CD4-positive, alpha-beta T cell (primary cell): ENCODE measurements at regions not wholly inside any gene's neighbourhood (a gene's known extent, or its start where the extent isn't known, plus 50 kb on each side); places are given as distances from the start of the nearest gene placed in this dataset.

Experiments
- ATAC-seq: fragments of 200-7000 bp; cut with Tn5 transposase; one replicate; pipeline ENCODE4 v1.10.0; 2022; ENCODE audit warnings: mild to moderate bottlenecking; ENCODE audit not compliant: poor library complexity
- CTCF ChIA-PET: fragments of 350-600 bp; sonication (Branson Sonifier 250); formaldehyde crosslinking; loops from one replicate; lab custom pipeline; 2021; ENCODE audit warnings: antibody characterized with exemption, inconsistent platforms; lab: Charles Lee
- POLR2A ChIA-PET: fragments of 350-600 bp; sonication (Branson Sonifier 250); formaldehyde crosslinking; loops from one replicate; lab custom pipeline; 2021; ENCODE audit warnings: antibody characterized with exemption, inconsistent platforms; lab: Charles Lee
- DNase-seq, 14 experiments: peaks; one replicate each; pipeline ENCODE4 v3.0.0-alpha.2; 2013 to 2020; ENCODE audit warnings: mixed read lengths in 2 of 14
- H3K27ac ChIP-seq, 2 donors: one replicate each; pipeline versions ENCODE4 v1.5.1 to v1.7.0; 2013; ENCODE audit warnings: low read length in 2 of 2, low read depth in 1 of 2, mild to moderate bottlenecking in 1 of 2
- H3K27me3 ChIP-seq, 2 experiments: 1 replicate in 1 of 2; 2 replicates in 1 of 2; pipeline versions ENCODE4 v1.6.1 to v1.7.0; 2013; ENCODE audit warnings: low read length in 2 of 2, control low read depth in 1 of 2, mild to moderate bottlenecking in 1 of 2, moderate library complexity in 1 of 2; ENCODE audit not compliant: insufficient read depth in 2 of 2, control insufficient read depth in 1 of 2
- H3K36me3 ChIP-seq: one replicate; pipeline ENCODE4 v1.6.1; 2013; ENCODE audit warnings: low read length, control low read depth; ENCODE audit not compliant: insufficient read depth
- H3K4me1 ChIP-seq: one replicate; pipeline ENCODE4 v1.6.1; 2013; ENCODE audit warnings: low read length, control low read depth; ENCODE audit not compliant: insufficient read depth
- H3K4me3 ChIP-seq: one replicate; pipeline ENCODE4 v1.5.1; 2013; ENCODE audit warnings: mild to moderate bottlenecking, low read length, moderate library complexity
- H3K9me3 ChIP-seq, 2 experiments: 1 replicate in 1 of 2; 2 replicates in 1 of 2; pipeline versions ENCODE4 v1.6.1 to v1.7.0; 2013; ENCODE audit warnings: low read length in 2 of 2, mild to moderate bottlenecking in 2 of 2, control low read depth in 1 of 2, moderate library complexity in 1 of 2; ENCODE audit not compliant: control insufficient read depth in 1 of 2, insufficient read depth in 1 of 2
- H3K27ac Mint-ChIP-seq: one replicate; pipeline ENCODE4 v1.8.0; 2020; ENCODE audit warnings: mixed read lengths
- H3K27me3 Mint-ChIP-seq: one replicate; pipeline ENCODE4 v1.8.0; 2021; ENCODE audit warnings: mixed read lengths
- H3K36me3 Mint-ChIP-seq: one replicate; pipeline ENCODE4 v1.8.0; 2021; ENCODE audit warnings: low read depth, mixed read lengths
- H3K4me1 Mint-ChIP-seq: one replicate; pipeline ENCODE4 v1.8.0; 2021; ENCODE audit warnings: low read depth, mixed read lengths
- H3K4me3 Mint-ChIP-seq: one replicate; pipeline ENCODE4 v1.8.0; 2020; ENCODE audit warnings: mild to moderate bottlenecking, mixed read lengths
- H3K9me3 Mint-ChIP-seq: one replicate; pipeline ENCODE4 v1.8.0; 2020; ENCODE audit warnings: mixed read lengths
- CTCF ChIP-seq: fragments of 200-600 bp; IDR thresholded peaks from one replicate; pipeline ENCODE4 v1.8.0; 2022; ENCODE audit warnings: antibody characterized with exemption, mild to moderate bottlenecking
- intact Hi-C, 2 experiments: fragments of 100-400 bp; cut with DNase I in 1 of 2; cut with micrococcal nuclease in 1 of 2; formaldehyde crosslinking; loops; one replicate each; pipeline versions ENCODE4 v1.15.1 to v1.9.0; 2023 to 2025; cut with DNase I, micrococcal nuclease

GRCh38 chr1:55839626-55840025, 624.5 kb upstream of the USP24 start:
- no peak for TF ChIP-seq CTCF
- H3K4me1 ChIP-seq, result no peaks in the 10 kb centered on the region

GRCh38 chr1:55839221-55839620, 624.1 kb upstream of the USP24 start:
- no peak for TF ChIP-seq CTCF
- Histone ChIP-seq H3K27me3 (peaks cover 0 to 3% of the 10 kb centered on the region in 2 experiments), H3K27ac (no peak overlapping the region), H3K9me3 (no peaks in the 10 kb centered on the region), H3K36me3 (no peaks in the 10 kb centered on the region), H3K4me3 (no peak overlapping the region), H3K4me1 (no peaks in the 10 kb centered on the region)
- Mint-ChIP-seq H3K36me3 (no peaks in the 10 kb centered on the region), H3K4me3 (no peak overlapping the region), H3K9me3 (no peaks in the 10 kb centered on the region), H3K27me3 (no peaks in the 10 kb centered on the region), H3K4me1 (no peaks in the 10 kb centered on the region), H3K27ac (no peak overlapping the region)
- ChIA-PET POLR2A (no interaction called here), CTCF (no interaction called here)
- intact Hi-C loops, result no loop called here
- DNase-seq (no peak), ATAC-seq (no peak)

More at GRCh38 chr1:55839626-55840025, 624.5 kb upstream of the USP24 start:
- intact Hi-C loops, result no loop called here
- no peaks in the 10 kb centered on the region for H3K4me1 Mint-ChIP-seq
- Histone ChIP-seq H3K4me3 (no peak overlapping the region), H3K9me3 (no peaks in the 10 kb centered on the region), H3K27me3 (peaks cover 0 to 3% of the 10 kb centered on the region in 2 experiments), H3K27ac (no peak overlapping the region), H3K36me3 (no peaks in the 10 kb centered on the region)
- ChIA-PET POLR2A (no interaction called here), CTCF (no interaction called here)
- H3K27ac Mint-ChIP-seq, result no peak overlapping the region
- no peak overlapping the region for H3K4me3 Mint-ChIP-seq
- no peak for DNase-seq
- no peaks in the 10 kb centered on the region for H3K9me3 Mint-ChIP-seq
- no peak for ATAC-seq
- H3K36me3 Mint-ChIP-seq, result no peaks in the 10 kb centered on the region
- no peaks in the 10 kb centered on the region for H3K27me3 Mint-ChIP-seq

GRCh38 chr1:55836086-55836485, 620.9 kb upstream of the USP24 start:
- Histone ChIP-seq H3K4me3 (no peak overlapping the region), H3K9me3 (no peaks in the 10 kb centered on the region), H3K27me3 (peaks cover 0 to 3% of the 10 kb centered on the region in 2 experiments), H3K4me1 (no peaks in the 10 kb centered on the region), H3K27ac (no peak overlapping the region), H3K36me3 (no peaks in the 10 kb centered on the region)
- CTCF ChIA-PET, result no interaction called here
- intact Hi-C loops, result no loop called here
- no peaks in the 10 kb centered on the region for H3K4me1 Mint-ChIP-seq
- no peaks in the 10 kb centered on the region for H3K27me3 Mint-ChIP-seq
- H3K36me3 Mint-ChIP-seq, result no peaks in the 10 kb centered on the region
- DNase-seq (no peak), ATAC-seq (no peak)
- POLR2A ChIA-PET, result no interaction called here
- no peaks in the 10 kb centered on the region for H3K9me3 Mint-ChIP-seq
- no peak for TF ChIP-seq CTCF
- no peak overlapping the region for H3K4me3 Mint-ChIP-seq
- H3K27ac Mint-ChIP-seq, result no peak overlapping the region
